GM23338 (cell line): ENCODE measurements at regions not wholly inside any gene's neighbourhood (a gene's known extent, or its start where the extent isn't known, plus 50 kb on each side); places are given as distances from the start of the nearest gene placed in this dataset.

ENCODE experiments used
- ATAC-seq: fragments of 200-7000 bp; cut with Tn5 transposase; 3 replicates; pipeline ENCODE4 v1.9.1; 2020
- DNase-seq: peaks from one replicate; pipeline ENCODE4 v3.0.0-alpha.2; 2015; ENCODE audit warnings: low spot score
- H2AFZ ChIP-seq: fragments of 200-600 bp; sonication (generic); 2 replicates; pipeline ENCODE4 v1.8.0; 2016; ENCODE audit warnings: antibody characterized with exemption, mild to moderate bottlenecking, moderate library complexity
- H3F3A ChIP-seq: fragments of 200-600 bp; sonication (generic); replicated peaks from 2 replicates; pipeline ENCODE4 v1.8.0; 2017; ENCODE audit warnings: antibody characterized with exemption, mixed run types, low read depth
- H3K27ac ChIP-seq: fragments of 200-600 bp; sonication (generic); 2 replicates; pipeline ENCODE4 v1.6.1; 2016; ENCODE audit warnings: low read depth
- H3K27me3 ChIP-seq: fragments of 200-600 bp; sonication (generic); 2 replicates; pipeline ENCODE4 v1.8.0; 2016; ENCODE audit warnings: mild to moderate bottlenecking, mixed run types, moderate library complexity; ENCODE audit not compliant: insufficient read depth
- H3K36me3 ChIP-seq: fragments of 200-600 bp; sonication (generic); 2 replicates; pipeline ENCODE4 v1.8.0; 2016; ENCODE audit warnings: mild to moderate bottlenecking; ENCODE audit not compliant: insufficient read depth
- H3K4me1 ChIP-seq: fragments of 200-600 bp; sonication (generic); 2 replicates; pipeline ENCODE4 v1.8.0; 2016; ENCODE audit warnings: mild to moderate bottlenecking, moderate library complexity; ENCODE audit not compliant: insufficient read depth
- H3K4me2 ChIP-seq: fragments of 200-600 bp; sonication (generic); 2 replicates; pipeline ENCODE4 v1.7.1; 2017; ENCODE audit warnings: mixed run types
- H3K4me3 ChIP-seq: fragments of 200-600 bp; sonication (generic); 2 replicates; pipeline ENCODE4 v1.6.1; 2016; ENCODE audit warnings: mixed run types
- H3K79me2 ChIP-seq: fragments of 200-600 bp; sonication (generic); replicated peaks from 2 replicates; pipeline ENCODE4 v1.8.0; 2017; ENCODE audit warnings: mild to moderate bottlenecking; ENCODE audit not compliant: insufficient read depth
- H3K9me2 ChIP-seq: fragments of 200-600 bp; sonication (generic); 2 replicates; pipeline ENCODE4 v1.8.0; 2017; ENCODE audit not compliant: insufficient read depth
- H4K20me1 ChIP-seq: fragments of 200-600 bp; sonication (generic); replicated peaks from 2 replicates; pipeline ENCODE4 v1.8.0; 2017; ENCODE audit warnings: mild to moderate bottlenecking; ENCODE audit not compliant: insufficient read depth
- H3K27ac Mint-ChIP-seq: 2 replicates; pipeline ENCODE4 v1.8.0; 2020; ENCODE audit warnings: inconsistent platforms, mild to moderate bottlenecking, moderate library complexity, mixed read lengths
- H3K27me3 Mint-ChIP-seq: 3 replicates; pipeline ENCODE4 v1.8.0; 2022; ENCODE audit warnings: low read depth, mild to moderate bottlenecking, moderate library complexity, mixed read lengths, inconsistent platforms; ENCODE audit not compliant: insufficient read depth, poor library complexity
- H3K36me3 Mint-ChIP-seq: 3 replicates; pipeline ENCODE4 v1.8.0; 2021; ENCODE audit warnings: low read depth, mild to moderate bottlenecking, inconsistent platforms, moderate library complexity, mixed read lengths
- H3K4me1 Mint-ChIP-seq: 3 replicates; pipeline ENCODE4 v1.8.0; 2020; ENCODE audit warnings: mild to moderate bottlenecking, inconsistent platforms, mixed read lengths
- H3K4me3 Mint-ChIP-seq: 3 replicates; pipeline ENCODE4 v1.8.0; 2021; ENCODE audit warnings: moderate library complexity, mild to moderate bottlenecking, inconsistent platforms, mixed read lengths
- H3K9me3 Mint-ChIP-seq: 3 replicates; pipeline ENCODE4 v1.8.0; 2020; ENCODE audit warnings: moderate library complexity, mild to moderate bottlenecking, inconsistent platforms, mixed read lengths
- CREB1 ChIP-seq: fragments of 250-450 bp; sonication (Bioruptor Pico); IDR thresholded peaks from 2 replicates; pipeline ENCODE4 v1.5.0; 2020; ENCODE audit warnings: low read depth, mild to moderate bottlenecking, moderate library complexity
- CTCF ChIP-seq, 2 experiments: fragments of 200-600 bp in 1 of 2; sonication (generic) in 1 of 2; conservative IDR thresholded peaks; 2 replicates each; pipeline versions ENCODE4 v1.5.1 to v1.6.1; 2016 to 2017; ENCODE audit warnings: antibody characterized with exemption in 2 of 2, low read depth in 2 of 2, mild to moderate bottlenecking in 2 of 2, moderate library complexity in 1 of 2
- ETS1 ChIP-seq: IDR thresholded peaks from 2 replicates; pipeline ENCODE4 v1.6.1; 2016; ENCODE audit warnings: antibody characterized with exemption
- EZH2phosphoT487 ChIP-seq: fragments of 200-600 bp; sonication (generic); IDR thresholded peaks from one replicate; pipeline ENCODE4 v1.8.1; 2018; ENCODE audit warnings: antibody characterized with exemption; ENCODE audit not compliant: unreplicated experiment
- NANOG ChIP-seq: IDR thresholded peaks from 2 replicates; pipeline ENCODE4 v1.6.1; 2016; ENCODE audit warnings: antibody characterized with exemption, borderline replicate concordance
- STAT1 ChIP-seq: IDR thresholded peaks from one replicate; pipeline ENCODE4 v1.6.1; 2016; ENCODE audit warnings: antibody characterized with exemption; ENCODE audit not compliant: unreplicated experiment
- ZNF114 ChIP-seq: fragments of 250-450 bp; sonication (Bioruptor Pico); IDR thresholded peaks from 2 replicates; pipeline ENCODE4 v1.5.0; 2020; ENCODE audit warnings: mild to moderate bottlenecking, moderate library complexity
- ZNF462 ChIP-seq: fragments of 250-450 bp; sonication (Bioruptor Pico); IDR thresholded peaks from 2 replicates; pipeline ENCODE4 v1.5.0; 2020; ENCODE audit warnings: mild to moderate bottlenecking, moderate library complexity

- TF ChIP-seq CTCF (conservative IDR thresholded peaks at IDR 0.05; ENCODE audit: low read depth in 2 of 2): no peak
- TF ChIP-seq CREB1 (CRISPR knock-in tag): no peak
- no peak for TF ChIP-seq ZNF114 (CRISPR knock-in tag)
- no peak for TF ChIP-seq ZNF462 (CRISPR knock-in tag)
- TF ChIP-seq STAT1: no peak
- TF ChIP-seq NANOG: no peak
- no peak for TF ChIP-seq EZH2phosphoT487
- no peak for TF ChIP-seq ETS1
- no peak overlapping the region for H3K4me3 Mint-ChIP-seq
- no peaks in the 10 kb centered on the region for H3K9me2 ChIP-seq
- no peak overlapping the region for H2AFZ ChIP-seq
- H3K4me1 Mint-ChIP-seq: no peaks in the 10 kb centered on the region; the same call in 2 of the 3 replicates
- no peak overlapping the region for H3K4me3 ChIP-seq
- H3K4me2 ChIP-seq: no peak overlapping the region
- no peaks in the 10 kb centered on the region for H3K27me3 ChIP-seq
- H3K9me3 Mint-ChIP-seq: no peaks in the 10 kb centered on the region
- H3K79me2 ChIP-seq: no peaks in the 10 kb centered on the region
- no peaks in the 10 kb centered on the region for H3K4me1 ChIP-seq
- no peak for ATAC-seq
- no peak for DNase-seq
- H3F3A ChIP-seq: no peaks in the 10 kb centered on the region
- H3K27me3 Mint-ChIP-seq: peaks cover 8% of the 10 kb centered on the region
- no peak overlapping the region for H3K27ac Mint-ChIP-seq
- H3K36me3 ChIP-seq: no peaks in the 10 kb centered on the region
- no peak overlapping the region for H3K27ac ChIP-seq
- H4K20me1 ChIP-seq: no peaks in the 10 kb centered on the region
- no peaks in the 10 kb centered on the region for H3K36me3 Mint-ChIP-seq
Observed at GRCh38 chr5:173537228-173537627, 79.2 kb downstream of the BOD1 start.
